HFF-Myc (cell line): ENCODE measurements at regions not wholly inside any gene's neighbourhood (a gene's known extent, or its start where the extent isn't known, plus 50 kb on each side); places are given as distances from the start of the nearest gene placed in this dataset.
A peak's percentile ranks its signal among the peaks of the same experiment; 100 is the strongest.

Experiments used
- DNase-seq: peaks from one replicate; pipeline ENCODE4 v3.0.0-alpha.2; 2011; ENCODE audit warnings: low read depth; ENCODE audit errors: extremely low read depth
- H3K4me3 ChIP-seq: replicated peaks from 2 replicates; pipeline ENCODE4 v1.5.1; 2011; ENCODE audit warnings: low read depth, mild to moderate bottlenecking, control low read depth, low read length
- CTCF ChIP-seq: IDR thresholded peaks from 2 replicates; pipeline ENCODE4 v1.5.1; 2012; ENCODE audit warnings: mild to moderate bottlenecking, low read depth, low read length, control low read depth; ENCODE audit errors: missing control alignments

- H3K4me3 ChIP-seq = no peak overlapping the region
- no peak for TF ChIP-seq CTCF
- DNase-seq = no peak
Measured at GRCh38 chr14:100436745-100437406, 113.7 kb downstream of the SLC25A47 start.

GRCh38 chr14:100438271-100438670, 115.1 kb downstream of the SLC25A47 start:
- no peak overlapping the region for H3K4me3 ChIP-seq
- no peak for TF ChIP-seq CTCF
- no peak for DNase-seq

GRCh38 chr14:100438678-100439592, 115.8 kb downstream of the SLC25A47 start:
- H3K4me3 ChIP-seq = no peak overlapping the region
- no peak for TF ChIP-seq CTCF
- no peak for DNase-seq

- DNase-seq = no peak
- H3K4me3 ChIP-seq = no peak overlapping the region
- TF ChIP-seq CTCF = no peak
Measured at GRCh38 chr14:100439781-100440180, 116.6 kb downstream of the SLC25A47 start.

GRCh38 chr14:100440207-100440631, 117.1 kb downstream of the SLC25A47 start:
- no peak overlapping the region for H3K4me3 ChIP-seq
- no peak for DNase-seq
- peak; percentile 60 for TF ChIP-seq CTCF

GRCh38 chr14:100440758-100441203, 117.6 kb downstream of the SLC25A47 start:
- H3K4me3 ChIP-seq = no peak overlapping the region
- DNase-seq = no peak
- TF ChIP-seq CTCF = no peak
